ENCODE measurements at regions not wholly inside any gene's neighbourhood (a gene's known extent, or its start where the extent isn't known, plus 50 kb on each side); places are given as distances from the start of the nearest gene placed in this dataset.
"Not testable (repeated sequence)": the region's sequence is repeated elsewhere in the genome, so short reads cannot be mapped to it uniquely, and the experiment has no call there.

- no peak for DNase-seq
Observed at GRCh38 chr2:39867268-39867667, 88.2 kb upstream of the THUMPD2 start.

GRCh38 chr2:39865751-39866150 lies 86.7 kb upstream of the THUMPD2 start:
- DNase-seq: no peak

GRCh38 chr2:39863672-39864071 lies 84.6 kb upstream of the THUMPD2 start:
- DNase-seq: not testable (repeated sequence)

- no peak for DNase-seq
Observed at GRCh38 chr2:39860538-39860937, 81.5 kb upstream of the THUMPD2 start.

- no peak for DNase-seq
Observed at GRCh38 chr2:39858677-39859076, 79.6 kb upstream of the THUMPD2 start.

- no peak for DNase-seq
Observed at GRCh38 chr2:39855856-39856255, 76.8 kb upstream of the THUMPD2 start.

- no peak for DNase-seq
Observed at GRCh38 chr2:39854771-39855170, 75.7 kb upstream of the THUMPD2 start.

GRCh38 chr2:39852831-39853230 lies 73.8 kb upstream of the THUMPD2 start:
- DNase-seq: no peak

GRCh38 chr2:39851651-39852110 lies 72.6 kb upstream of the THUMPD2 start:
- no peak for DNase-seq

GRCh38 chr2:39851251-39851650 lies 72.2 kb upstream of the THUMPD2 start:
- DNase-seq: no peak

- no peak for DNase-seq
Observed at GRCh38 chr2:39849982-39850526, 71.0 kb upstream of the THUMPD2 start.

- no peak for DNase-seq
Observed at GRCh38 chr2:39849064-39849463, 70.0 kb upstream of the THUMPD2 start.

GRCh38 chr2:39845460-39846146 lies 66.5 kb upstream of the THUMPD2 start:
- DNase-seq: no peak

- DNase-seq: no peak
Observed at GRCh38 chr2:39839261-39839848, 60.3 kb upstream of the THUMPD2 start.

GRCh38 chr2:39838589-39838988 lies 59.5 kb upstream of the THUMPD2 start:
- no peak for DNase-seq

- no peak for DNase-seq
Observed at GRCh38 chr2:39837856-39838453, 58.9 kb upstream of the THUMPD2 start.

GRCh38 chr2:39836638-39837037 lies 57.6 kb upstream of the THUMPD2 start:
- DNase-seq: no peak

- DNase-seq: no peak
Observed at GRCh38 chr2:39834426-39834825, 55.4 kb upstream of the THUMPD2 start.

GRCh38 chr2:39830610-39831009 lies 51.6 kb upstream of the THUMPD2 start:
- DNase-seq: not testable (repeated sequence)

Measured in stimulated activated naive CD4-positive, alpha-beta T cell (primary cell).